Fibroblast of the conjunctiva (primary cell): ENCODE measurements at regions not wholly inside any gene's neighbourhood (a gene's known extent, or its start where the extent isn't known, plus 50 kb on each side); places are given as distances from the start of the nearest gene placed in this dataset.
"Not testable (repeated sequence)": the region's sequence is repeated elsewhere in the genome, so short reads cannot be mapped to it uniquely, and the experiment has no call there.

Experiments
- DNase-seq: peaks from one replicate; pipeline ENCODE4 v3.0.0-alpha.2; 2010; ENCODE audit warnings: low read depth

DNA sequence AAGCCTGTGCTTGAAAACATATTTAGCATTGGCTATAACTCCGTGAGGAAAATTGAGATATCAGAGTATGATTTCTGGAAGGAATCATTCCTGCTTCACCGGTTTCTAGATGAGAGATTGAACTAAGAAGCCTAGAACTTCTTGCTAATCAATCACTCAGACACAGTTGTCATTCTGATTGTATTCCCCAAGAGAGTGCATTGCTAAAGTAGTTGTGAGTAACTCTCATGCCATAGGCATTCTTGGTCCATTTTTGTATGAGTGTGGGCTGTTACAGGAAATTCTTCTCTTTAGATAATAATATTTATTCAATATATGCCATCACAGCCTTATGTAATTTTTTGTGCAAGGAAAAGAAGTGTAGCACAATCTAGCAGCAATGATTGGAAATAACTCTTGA is 893.3 kb upstream of the MDGA2 start:
- DNase-seq = no peak

GRCh38 chr14:48568252-48568651 is 892.8 kb upstream of the MDGA2 start:
- no peak for DNase-seq

GRCh38 chr14:48563489-48563888 is 888.1 kb upstream of the MDGA2 start:
- DNase-seq = no peak

- DNase-seq = not testable (repeated sequence)
Measured at GRCh38 chr14:48561438-48561837, 886.0 kb upstream of the MDGA2 start.

DNA sequence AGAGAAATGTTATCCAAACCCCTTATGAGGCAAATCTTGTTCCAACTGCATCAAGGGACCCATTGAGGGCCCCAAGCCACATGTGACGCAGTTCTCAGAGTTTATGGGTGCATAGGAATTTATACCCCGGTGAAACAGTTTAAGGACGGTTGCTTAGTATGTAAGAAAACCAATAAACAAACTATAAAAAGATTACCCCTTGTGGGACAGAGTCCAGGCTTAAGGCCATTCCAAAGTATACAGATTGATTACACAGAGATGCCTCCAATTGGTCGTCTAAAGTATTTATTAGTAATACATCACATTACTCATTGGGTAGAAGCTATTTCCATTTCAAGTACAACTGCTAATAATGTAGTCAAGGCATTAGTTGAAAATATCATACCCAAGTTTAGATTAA is 885.0 kb upstream of the MDGA2 start:
- DNase-seq = no peak

GRCh38 chr14:48553443-48553842 is 878.0 kb upstream of the MDGA2 start:
- no peak for DNase-seq

GRCh38 chr14:48546996-48547395 is 871.6 kb upstream of the MDGA2 start:
- no peak for DNase-seq

DNA sequence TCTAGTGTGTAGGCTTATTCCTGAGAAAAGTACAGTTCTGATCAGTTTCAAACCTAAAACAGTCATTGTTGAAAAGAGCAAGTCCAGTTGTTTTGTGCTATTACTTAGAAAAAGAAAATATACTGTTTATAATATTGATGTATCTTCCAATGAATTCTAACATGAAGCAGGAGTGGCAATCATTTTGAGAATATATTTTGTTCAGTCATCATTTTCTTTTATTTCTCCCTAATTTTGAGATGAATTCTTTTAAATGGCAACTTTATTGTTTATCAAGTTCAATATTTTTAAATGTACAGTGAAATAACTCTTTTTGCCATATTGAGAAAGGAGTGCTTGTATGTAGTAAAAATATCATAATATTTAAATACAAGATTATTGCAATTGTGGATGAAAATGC is 862.2 kb upstream of the MDGA2 start:
- no peak for DNase-seq

DNA sequence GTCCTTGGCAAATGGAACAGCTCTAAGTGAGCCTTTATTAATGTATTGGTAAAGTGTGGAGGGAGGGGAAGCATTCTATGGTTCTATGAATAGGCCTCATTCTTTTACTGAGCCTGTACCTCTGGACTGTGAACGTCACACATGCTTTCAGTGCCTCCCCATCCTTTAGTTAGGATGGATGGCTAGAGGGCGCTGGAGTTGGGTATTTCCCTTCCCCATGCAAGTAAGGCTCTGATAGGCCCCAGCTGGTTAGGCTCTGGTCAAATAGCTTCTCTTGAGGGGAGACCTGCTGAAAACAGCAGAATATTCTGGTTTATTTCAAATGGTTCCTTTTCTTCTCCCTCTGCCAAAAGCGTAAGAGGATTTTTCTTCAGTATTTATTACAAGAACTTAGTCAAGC is 860.9 kb upstream of the MDGA2 start:
- DNase-seq = no peak

- DNase-seq = no peak
Measured at GRCh38 chr14:48527832-48528231, 852.4 kb upstream of the MDGA2 start.

DNA sequence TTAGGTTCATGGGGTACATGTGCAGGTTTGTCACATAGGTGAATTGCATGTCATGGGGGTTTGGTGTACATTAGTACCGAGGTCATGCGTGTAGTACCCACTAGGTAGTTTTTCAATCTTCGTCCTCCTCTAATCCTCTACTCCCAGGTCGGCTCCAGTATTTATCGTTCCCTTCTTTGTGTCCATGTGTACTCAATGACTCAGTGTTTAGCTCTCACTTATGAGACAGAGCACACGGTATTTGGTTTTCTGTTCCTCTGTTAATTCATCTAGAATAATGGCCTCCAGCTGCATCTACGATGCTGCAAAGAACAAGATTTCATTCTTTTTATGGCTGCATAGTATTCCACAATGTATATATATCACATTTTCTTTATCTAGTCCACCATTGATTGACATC is 850.9 kb upstream of the MDGA2 start:
- no peak for DNase-seq

DNA sequence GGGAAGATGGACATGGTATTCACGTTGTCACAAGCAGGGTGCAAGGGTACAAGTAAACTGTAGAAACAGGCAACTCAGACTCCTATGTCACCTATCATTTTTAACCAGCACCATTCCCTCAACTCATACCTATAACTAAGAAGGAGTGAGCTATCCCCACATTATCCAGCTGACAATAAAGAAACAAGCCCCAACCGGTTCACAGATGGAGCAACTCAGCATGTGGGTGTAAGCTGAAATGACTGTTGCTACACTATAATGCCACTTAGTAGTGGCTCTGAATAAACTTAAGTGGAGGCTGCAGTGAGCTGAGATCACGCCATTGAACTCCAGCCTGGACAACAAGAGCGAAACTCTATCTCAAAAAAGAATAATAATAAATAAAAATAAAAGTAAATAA is 829.5 kb upstream of the MDGA2 start:
- DNase-seq = no peak

GRCh38 chr14:48490756-48491155 is 815.4 kb upstream of the MDGA2 start:
- DNase-seq = no peak

- no peak for DNase-seq
Measured at GRCh38 chr14:48473944-48474343, 798.5 kb upstream of the MDGA2 start.

GRCh38 chr14:48456051-48456450 is 780.6 kb upstream of the MDGA2 start:
- no peak for DNase-seq

DNA sequence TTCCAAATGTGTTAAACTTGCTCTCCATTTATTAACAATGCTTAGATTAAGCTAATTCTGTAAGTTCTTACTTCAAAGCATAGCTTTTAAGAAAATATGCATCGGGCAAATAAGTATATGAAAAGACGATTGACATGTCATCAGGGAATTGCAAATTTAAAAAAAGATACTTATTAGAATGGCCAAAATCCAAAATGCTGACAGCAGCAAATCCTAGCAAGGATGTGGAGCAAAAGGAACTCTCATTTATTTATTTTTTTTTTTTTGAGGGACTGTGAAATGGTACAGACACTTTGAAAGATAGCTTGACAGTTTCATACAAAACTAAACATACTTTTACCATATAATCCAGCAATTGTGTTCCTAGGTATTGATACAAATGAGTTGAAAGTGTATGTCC is 779.5 kb upstream of the MDGA2 start:
- DNase-seq = no peak

GRCh38 chr14:48452437-48452995 is 777.1 kb upstream of the MDGA2 start:
- no peak for DNase-seq

DNA sequence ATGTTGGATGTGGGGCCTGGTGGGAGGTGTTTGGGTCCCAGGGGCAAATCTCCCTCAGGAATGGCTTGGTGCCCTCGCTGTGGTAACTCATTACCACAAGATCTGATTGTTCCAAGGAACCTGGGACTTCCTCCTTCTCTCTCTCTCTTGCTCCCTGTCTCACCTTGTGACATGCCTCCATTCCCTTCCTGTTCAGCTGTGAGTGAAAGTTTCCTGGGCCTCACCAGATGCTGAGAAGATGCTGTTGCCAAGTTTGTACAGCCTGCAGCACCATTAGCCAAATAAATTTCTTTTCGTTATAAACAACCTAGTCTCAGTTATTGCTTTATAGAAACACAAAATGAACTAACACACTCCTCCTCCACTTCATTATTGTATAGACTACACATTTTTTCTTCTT is 759.8 kb upstream of the MDGA2 start:
- DNase-seq = no peak

GRCh38 chr14:48430805-48431204 is 755.4 kb upstream of the MDGA2 start:
- DNase-seq = no peak

DNA sequence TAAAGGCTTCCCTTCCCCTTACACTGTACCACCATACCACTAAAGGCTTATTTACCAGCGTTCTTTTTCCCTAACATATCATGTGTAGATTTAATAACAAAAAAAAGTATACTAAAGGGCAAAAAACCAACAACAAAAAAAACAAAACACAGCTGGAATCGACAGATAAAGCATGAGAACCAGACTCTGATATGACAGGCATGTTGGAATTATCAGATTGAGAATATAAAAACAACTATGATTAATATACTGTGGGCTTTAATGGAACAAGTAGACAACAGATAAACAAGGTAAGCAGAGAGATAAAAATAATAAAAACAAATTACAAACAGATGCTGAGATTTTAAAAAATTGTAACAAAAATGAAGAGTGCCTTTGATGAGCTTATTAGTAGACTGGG is 754.1 kb upstream of the MDGA2 start:
- DNase-seq = no peak

DNA sequence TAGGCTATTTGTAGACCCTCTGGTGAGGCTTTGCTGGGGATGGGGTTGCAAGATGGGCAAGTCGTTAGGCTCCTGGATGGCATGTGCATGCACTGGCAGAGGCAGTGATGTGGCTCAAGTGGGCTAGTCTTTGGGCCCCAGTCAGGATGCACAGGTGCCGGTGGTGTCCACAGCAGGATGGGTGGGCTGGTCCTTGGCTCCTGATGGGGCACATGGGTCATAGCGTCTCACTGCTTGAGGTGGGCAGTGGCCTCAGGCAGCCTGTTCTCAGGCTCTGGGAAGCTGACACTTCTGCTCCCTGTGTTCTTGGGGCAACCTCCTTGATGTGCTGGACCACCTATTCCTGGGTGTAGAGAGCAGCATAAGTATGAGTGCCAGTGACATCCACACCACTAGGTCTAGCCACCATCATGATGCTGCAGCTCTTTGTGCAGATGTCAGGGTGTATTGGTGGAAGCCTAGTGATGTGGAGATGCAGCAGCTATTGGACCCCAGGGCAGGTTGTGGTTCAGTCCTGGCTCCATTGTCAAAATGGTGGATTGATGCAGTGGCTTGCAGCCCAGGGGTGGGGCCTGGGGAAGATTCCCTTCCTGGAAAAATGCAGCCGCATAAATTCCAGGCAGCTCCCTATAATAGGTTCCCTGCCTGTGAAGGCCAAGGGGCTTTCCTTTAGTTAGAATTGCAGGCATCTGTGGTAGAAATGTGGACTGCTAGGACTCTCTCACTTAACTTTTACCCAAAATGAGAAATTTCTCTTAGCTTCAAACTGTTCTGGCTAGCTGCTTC is 742.5 kb upstream of the MDGA2 start:
- no peak for DNase-seq

- no peak for DNase-seq
Measured at GRCh38 chr14:48401321-48401720, 725.9 kb upstream of the MDGA2 start.

- peak; percentile 9 for DNase-seq
Measured at GRCh38 chr14:48398675-48399282, 723.4 kb upstream of the MDGA2 start.

DNA sequence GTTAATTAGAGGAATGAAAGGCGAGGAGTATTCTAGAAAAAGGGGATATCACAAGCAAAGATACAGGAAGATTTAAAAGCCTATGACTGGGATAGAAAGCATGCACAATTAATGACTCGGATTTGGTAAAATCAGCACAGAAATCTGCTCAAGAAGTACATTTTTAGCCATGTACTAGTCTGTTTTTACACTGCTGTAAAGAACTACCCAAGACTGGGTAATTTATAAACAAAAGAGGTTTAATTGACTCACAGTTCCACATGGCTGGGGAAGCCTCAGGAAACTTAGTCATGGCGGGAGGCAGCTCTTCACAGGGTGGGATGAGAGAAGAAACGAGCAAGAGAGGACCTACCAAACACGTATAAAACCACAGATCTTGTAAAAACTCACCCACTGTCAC is 716.3 kb upstream of the MDGA2 start:
- no peak for DNase-seq
